ENCODE measurements at regions not wholly inside any gene's neighbourhood (a gene's known extent, or its start where the extent isn't known, plus 50 kb on each side); places are given as distances from the start of the nearest gene placed in this dataset.
"Not testable (repeated sequence)": the region's sequence is repeated elsewhere in the genome, so short reads cannot be mapped to it uniquely, and the experiment has no call there.

DNA sequence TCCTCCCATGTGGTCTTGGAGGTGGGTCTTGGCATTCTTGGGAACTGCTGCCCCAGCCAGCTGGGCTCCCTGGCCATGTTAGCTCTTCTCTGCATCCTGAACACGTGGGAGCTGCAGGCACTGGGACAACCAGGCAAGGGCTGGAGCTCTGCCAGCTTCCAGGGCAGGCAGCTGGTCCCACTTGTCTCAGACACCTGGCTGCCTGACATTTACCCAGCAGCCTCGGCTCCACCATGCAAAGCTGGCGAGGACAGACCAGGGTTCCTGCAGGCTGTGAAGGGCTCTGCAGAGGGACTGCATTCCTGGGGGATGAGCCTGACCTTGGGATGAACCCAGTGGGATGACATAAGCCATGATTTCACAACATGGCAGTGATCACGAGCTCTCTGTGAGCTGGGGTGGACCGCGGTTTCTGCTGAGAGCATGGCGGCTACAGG, 99.0 kb upstream of the TSHZ3 start:
- DNase-seq, result no peak

GRCh38 chr19:31449379-31449778, 100.1 kb upstream of the TSHZ3 start:
- DNase-seq, result no peak

- DNase-seq, result no peak
These were observed 101.5 kb upstream of the TSHZ3 start for GRCh38 chr19:31450696-31451095.

GRCh38 chr19:31451686-31452330, 102.6 kb upstream of the TSHZ3 start:
- DNase-seq, result no peak

DNA sequence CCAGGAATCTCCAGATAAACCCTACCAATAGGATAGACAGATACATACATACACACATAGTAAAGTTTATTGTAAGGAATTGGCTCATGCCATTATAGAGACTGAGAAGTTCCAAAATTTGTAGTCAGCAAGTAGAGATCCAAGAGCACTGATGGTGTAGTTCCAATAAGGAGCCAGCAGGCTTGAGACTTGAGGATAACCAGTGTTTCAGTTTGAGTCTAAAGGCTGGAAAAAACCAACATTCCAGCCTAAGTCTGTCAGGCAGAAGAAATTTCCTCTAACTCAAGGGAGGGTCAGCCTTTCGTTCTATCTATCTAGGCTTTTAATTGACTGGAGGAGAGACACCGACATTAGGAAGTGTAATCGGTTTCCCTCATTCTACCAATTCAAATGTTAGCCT, 110.2 kb upstream of the TSHZ3 start:
- no peak for DNase-seq

- no peak for DNase-seq
These were observed 112.7 kb upstream of the TSHZ3 start for GRCh38 chr19:31461814-31462539.

- DNase-seq, result no peak
These were observed 121.1 kb upstream of the TSHZ3 start for GRCh38 chr19:31470229-31470939.

DNA sequence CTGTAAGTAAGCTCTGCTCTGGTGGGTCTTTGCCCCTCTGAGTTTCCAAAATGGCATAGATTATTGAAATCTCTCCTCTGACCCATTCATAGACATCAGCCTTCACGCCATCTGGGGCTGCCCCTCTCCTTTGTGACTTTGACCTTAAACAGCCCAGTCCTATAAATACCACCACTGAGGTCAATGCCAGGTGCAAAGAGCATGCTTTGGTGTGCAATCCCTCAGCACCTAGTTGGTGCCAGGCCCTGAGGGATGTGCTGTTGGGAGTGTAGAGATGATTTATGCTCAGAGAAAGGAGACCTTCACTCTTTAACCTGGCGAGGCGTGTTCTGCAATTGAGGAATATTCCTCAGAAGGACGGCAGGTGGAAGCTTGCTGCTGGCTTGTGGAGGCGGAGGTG, 121.7 kb upstream of the TSHZ3 start:
- DNase-seq, result no peak

DNA sequence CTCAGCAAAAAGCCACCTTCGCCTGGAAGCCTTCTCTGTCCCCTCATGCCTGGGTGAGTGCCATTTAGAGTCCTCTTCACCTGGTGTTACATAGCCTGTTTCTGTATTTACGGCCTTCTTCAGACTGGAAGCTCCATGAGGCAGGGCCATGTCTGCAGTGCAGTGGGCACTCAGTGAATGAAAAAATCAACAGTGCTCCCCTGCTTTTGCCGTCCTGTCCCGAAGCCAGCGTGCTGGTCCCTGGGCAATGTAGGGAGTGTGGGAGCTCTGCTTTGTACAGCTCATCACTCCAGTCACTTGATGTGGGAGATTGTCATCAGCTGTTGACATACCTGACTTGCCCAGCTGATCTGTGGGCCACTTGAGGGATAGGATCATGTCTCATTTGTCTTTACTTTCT, 129.0 kb upstream of the TSHZ3 start:
- no peak for DNase-seq

GRCh38 chr19:31483226-31483857, 134.1 kb upstream of the TSHZ3 start:
- DNase-seq, result no peak

GRCh38 chr19:31484858-31485410, 135.7 kb upstream of the TSHZ3 start:
- not testable (repeated sequence) for DNase-seq

DNA sequence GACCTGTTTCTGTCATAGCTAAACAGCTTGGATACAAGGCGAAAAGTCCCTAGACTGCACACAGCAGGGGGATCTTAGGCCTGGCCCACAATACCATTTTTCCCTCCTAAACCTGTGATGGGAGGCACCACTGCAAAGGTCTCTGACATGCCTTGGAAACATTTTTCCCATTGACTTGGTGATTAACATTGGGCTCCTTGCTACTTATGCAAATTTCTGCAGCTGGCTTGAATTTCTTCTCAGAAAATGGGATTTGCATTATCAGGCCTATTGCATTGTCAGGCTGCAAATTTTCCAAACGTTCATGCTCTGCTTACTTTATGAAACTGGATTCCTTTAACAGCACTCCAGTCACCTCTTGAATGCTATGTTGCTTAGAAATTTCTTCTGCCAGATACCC, 136.2 kb upstream of the TSHZ3 start:
- no peak for DNase-seq

DNA sequence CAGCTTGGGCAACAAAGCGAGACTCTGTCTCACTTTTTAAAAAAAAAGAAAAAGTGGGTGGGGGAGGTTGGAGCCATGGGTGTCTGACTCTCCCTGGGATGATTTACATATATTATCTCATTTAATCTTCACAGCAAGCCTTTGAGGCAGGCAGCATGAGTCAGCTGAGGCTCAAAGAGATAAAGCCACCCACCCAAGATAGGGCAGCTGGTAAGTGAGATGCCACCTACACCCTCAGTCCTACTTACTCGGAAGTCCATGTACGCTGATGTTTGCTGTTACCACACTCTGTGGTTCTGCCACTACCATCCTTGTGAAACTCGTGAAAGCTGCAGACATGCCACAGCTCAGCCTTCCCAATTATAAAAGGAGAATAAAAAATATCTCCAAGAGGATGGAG, 142.0 kb upstream of the TSHZ3 start:
- no peak for DNase-seq

- no peak for DNase-seq
These were observed 142.8 kb upstream of the TSHZ3 start for GRCh38 chr19:31492050-31492449.

DNA sequence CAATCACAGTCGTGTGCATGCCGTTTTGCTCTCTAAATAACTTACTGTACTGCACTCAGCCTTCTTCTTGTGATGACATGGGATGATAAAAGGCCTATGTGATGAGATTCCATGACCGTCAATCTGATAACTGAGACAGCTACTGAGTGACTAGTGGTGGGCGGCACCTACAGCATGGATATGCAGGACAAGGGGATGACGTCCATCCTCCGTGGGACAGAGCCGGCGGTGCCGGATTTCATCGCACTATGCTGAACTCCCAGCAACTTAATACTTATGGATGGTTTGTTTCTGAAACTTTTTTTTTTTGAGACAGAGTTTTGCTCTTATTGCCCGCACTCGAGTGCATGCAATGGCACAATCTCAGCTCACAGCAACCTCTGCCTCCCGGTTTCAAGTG, 146.8 kb upstream of the TSHZ3 start:
- DNase-seq, result no peak

- DNase-seq, result no peak
These were observed 148.5 kb upstream of the TSHZ3 start for GRCh38 chr19:31497709-31498108.

DNA sequence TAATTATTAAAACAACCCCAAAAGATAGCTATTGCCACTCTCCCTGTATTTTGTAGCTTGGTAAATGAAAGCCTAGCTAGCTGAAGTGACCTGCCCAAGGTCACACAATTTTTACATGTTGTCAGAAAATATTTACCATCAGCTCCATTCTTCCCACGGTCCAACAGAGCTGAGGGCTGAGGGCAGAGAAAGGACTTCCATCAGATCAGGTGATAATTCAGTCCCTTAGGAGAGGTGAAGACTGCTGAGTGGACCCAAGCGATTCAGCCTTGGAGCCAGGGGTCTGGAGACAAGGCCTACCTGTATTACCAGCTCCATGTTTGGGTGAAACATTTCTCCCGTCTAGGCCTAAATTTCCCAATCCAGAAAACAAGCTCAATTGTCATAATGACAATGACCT, 149.5 kb upstream of the TSHZ3 start:
- no peak for DNase-seq

- DNase-seq, result no peak
These were observed 150.3 kb upstream of the TSHZ3 start for GRCh38 chr19:31499281-31500196.

GRCh38 chr19:31500197-31500830, 151.1 kb upstream of the TSHZ3 start:
- no peak for DNase-seq

- no peak for DNase-seq
These were observed 151.7 kb upstream of the TSHZ3 start for GRCh38 chr19:31500946-31501345.

DNA sequence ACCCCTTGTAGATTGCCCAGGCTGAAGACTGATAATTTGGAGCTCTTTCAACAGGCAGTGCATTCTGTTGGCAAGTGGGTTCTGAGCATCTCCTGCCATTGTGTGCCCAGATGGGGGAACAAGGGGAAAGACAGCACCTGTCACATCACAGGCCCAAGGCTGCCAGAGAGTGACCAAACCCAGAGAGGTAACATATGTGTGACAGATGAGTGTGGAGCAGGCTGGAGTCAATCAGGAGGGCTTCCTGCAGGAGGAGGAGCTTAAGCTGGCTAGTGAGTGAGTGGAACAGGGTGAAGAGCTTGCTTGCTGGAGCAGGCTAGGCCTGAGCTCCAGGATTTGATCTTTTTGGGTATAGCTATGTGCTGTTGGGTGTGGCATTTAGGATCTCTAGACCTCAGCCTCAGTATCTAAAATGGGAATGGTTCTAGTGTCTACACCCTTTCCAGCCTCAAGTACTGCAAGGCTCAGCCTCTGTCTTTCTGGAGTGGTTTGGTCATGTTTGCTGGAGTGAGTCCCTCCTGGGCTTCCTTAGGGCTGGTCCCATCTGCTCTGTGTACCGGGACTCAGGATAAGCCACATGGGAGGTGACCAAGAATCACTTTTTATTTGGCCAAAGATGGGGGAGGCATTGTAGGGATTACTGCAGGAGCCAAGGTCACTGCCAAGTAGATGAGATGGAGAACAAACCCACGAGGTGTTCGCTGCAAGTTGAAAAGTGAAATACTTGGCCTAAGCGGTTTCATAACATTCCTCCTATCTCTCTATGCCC, 152.4 kb upstream of the TSHZ3 start:
- DNase-seq, result no peak
